SKM-1 (cell line): ENCODE measurements at regions not wholly inside any gene's neighbourhood (a gene's known extent, or its start where the extent isn't known, plus 50 kb on each side); places are given as distances from the start of the nearest gene placed in this dataset.
"Not testable (repeated sequence)": the region's sequence is repeated elsewhere in the genome, so short reads cannot be mapped to it uniquely, and the experiment has no call there.

Source experiments
- DNase-seq: peaks from one replicate; lab custom pipeline; 2025; ENCODE audit not compliant: unreplicated experiment; lab: John Stamatoyannopoulos, UW

GRCh38 chr4:131724847-131725246 lies 1424.2 kb upstream of the PCDH10 start:
- not testable (repeated sequence) for DNase-seq

DNA sequence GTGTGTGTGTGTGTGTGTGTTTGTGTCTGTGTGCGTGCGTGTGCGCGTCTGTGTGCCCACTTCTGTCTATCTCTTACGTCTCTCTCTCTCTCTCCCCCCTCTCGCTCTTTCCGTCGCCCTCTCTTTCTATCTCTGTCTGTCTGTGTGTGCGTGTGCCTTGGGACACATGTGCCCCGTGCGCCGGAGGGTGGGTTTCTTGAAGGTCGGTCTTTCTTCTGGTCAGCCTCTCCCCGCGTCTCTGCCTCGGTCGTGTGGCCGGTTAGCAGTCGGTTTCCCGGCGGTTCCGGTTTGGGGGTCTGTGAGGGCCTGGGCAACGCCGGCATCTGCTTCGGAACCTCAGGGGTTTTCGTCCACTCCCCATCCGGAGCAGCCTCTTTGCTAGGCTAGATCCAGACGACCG lies 1423.6 kb upstream of the PCDH10 start:
- not testable (repeated sequence) for DNase-seq

- DNase-seq = not testable (repeated sequence)
Measured at GRCh38 chr4:131726940-131727339, 1422.2 kb upstream of the PCDH10 start.

DNA sequence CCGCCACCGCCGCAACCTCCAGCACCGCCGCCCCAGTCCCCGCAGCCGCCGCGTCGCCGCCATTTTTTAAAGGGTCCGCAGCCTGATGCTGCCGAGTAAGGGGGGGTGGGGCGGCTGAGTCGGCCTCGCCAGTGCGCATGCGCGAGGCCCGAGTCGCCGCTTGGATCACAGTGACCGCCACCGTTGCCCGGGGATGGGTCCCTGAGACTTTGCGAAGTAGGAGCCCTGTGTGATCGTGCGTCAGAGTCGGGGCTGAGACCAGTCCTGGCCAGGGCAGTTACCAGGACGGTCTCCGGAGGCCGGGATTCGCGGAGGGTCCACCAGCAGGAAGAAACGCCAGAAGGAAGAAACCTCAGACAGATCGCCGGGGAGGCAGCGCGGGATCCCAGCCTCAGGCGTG lies 1421.7 kb upstream of the PCDH10 start:
- not testable (repeated sequence) for DNase-seq

DNA sequence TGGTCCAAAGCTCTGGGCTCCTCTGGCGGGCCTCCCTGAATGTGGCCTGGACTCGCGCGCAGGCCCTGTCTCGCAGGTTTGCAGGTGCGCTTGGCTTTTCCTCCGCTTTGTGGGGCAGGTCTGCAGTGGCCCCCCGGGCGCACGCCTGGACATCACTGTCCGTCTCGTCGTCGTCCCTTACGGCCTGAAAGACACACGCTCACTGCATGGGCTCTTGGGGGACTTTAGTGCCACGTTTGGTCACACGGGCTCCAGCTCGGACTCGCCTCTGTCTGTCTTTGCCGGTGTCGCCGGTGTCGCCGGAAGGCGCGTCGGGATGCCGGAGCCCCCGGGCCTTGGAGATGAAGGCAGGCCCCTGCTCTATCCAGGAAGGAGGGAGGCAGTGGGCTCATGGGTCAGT lies 1419.9 kb upstream of the PCDH10 start:
- not testable (repeated sequence) for DNase-seq

GRCh38 chr4:131729716-131730398 lies 1419.2 kb upstream of the PCDH10 start:
- DNase-seq = not testable (repeated sequence)

- DNase-seq = not testable (repeated sequence)
Measured at GRCh38 chr4:131730574-131730973, 1418.5 kb upstream of the PCDH10 start.

- DNase-seq = not testable (repeated sequence)
Measured at GRCh38 chr4:131732034-131732630, 1417.0 kb upstream of the PCDH10 start.

- not testable (repeated sequence) for DNase-seq
Measured at GRCh38 chr4:131734321-131734720, 1414.8 kb upstream of the PCDH10 start.

DNA sequence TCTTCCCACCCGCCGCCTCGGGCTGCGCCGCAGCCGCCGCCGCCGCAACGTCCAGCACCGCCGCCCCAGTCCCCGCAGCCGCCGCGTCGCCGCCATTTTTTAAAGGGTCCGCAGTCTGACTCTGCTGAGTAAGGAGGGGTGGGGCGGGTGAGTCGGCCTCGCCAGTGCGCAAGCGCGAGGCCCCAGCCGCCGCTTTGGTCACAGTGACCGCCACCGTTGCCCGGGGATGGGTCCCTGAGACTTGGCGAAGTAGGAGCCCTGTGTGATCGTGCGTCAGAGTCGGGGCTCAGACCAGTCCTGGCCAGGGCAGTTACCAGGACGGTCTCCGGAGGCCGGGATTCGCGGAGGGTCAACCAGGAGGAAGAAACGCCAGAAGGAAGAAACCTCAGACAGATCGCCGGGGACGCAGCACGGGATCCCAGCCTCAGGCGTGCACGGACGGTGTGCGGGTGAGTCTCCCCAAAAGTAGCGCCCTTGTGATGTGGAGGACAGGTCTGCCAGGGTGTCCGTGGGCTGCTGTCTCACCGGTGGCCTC lies 1414.2 kb upstream of the PCDH10 start:
- DNase-seq = not testable (repeated sequence)

DNA sequence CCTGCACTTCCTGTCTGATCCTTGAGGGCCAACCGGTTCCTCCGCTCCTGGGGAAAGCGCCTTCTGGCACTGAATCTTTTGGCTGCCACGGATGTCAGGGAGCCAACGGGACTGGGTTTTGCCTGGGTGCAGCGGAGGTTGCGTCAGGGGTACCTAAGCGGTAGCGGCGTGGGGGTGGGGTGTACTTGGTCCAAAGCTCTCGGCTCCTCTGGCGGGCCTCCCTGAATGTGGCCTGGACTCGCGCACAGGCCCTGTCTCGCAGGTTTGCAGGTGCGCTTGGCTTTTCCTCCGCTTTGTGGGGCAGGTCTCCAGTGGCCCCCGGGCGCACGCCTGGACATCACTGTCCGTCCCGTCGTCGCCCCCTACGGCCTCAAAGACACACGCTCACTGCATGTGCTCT lies 1410.1 kb upstream of the PCDH10 start:
- DNase-seq = not testable (repeated sequence)

DNA sequence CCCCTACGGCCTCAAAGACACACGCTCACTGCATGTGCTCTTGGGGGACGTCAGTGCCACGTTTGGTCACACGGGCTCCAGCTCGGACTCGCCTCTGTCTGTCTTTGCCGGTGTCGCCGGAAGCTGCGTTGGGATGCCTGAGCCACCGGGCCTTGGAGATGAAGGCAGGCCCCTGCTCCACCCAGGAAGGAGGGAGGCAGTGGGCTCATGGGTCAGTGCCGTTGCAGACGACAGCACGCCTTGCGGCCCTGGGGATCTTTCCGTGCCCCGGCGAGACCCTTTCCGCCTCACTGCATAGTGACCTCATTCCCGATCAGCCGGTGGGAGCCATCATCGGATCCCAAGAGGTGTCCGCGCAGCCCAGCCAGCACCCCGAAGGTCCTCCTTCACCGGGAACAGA lies 1407.3 kb upstream of the PCDH10 start:
- not testable (repeated sequence) for DNase-seq

DNA sequence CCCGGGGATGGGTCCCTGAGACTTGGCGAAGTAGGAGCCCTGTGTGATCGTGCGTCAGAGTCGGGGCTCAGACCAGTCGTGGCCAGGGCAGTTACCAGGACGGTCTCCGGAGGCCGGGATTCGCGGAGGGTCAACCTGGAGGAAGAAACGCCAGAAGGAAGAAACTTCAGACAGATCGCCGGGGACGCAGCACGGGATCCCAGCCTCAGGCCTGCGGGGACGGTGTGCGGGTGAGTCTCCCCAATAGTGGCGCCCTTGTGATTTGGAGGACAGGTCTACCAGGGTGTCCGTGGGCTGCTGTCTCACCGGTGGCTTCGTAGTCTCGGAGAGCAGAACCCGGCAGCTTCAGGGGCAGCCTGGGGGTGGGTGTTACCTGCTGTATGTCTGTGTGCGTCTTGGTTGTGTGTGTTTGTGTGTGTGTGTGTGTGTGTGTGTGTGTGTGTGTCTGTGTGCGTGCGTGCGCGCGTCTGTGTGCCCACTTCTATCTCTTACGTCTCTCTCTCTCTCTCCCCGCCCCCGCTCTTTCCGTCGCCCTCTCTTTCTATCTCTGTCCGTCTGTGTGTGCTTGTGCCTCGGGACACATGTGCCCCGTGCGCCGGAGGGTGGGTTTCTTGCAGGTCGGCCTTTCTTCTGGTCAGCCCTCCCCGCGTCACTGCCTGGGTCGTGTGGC lies 1406.4 kb upstream of the PCDH10 start:
- DNase-seq = not testable (repeated sequence)

- not testable (repeated sequence) for DNase-seq
Measured at GRCh38 chr4:131743348-131743747, 1405.7 kb upstream of the PCDH10 start.

- DNase-seq = not testable (repeated sequence)
Measured at GRCh38 chr4:131747203-131747602, 1401.9 kb upstream of the PCDH10 start.

DNA sequence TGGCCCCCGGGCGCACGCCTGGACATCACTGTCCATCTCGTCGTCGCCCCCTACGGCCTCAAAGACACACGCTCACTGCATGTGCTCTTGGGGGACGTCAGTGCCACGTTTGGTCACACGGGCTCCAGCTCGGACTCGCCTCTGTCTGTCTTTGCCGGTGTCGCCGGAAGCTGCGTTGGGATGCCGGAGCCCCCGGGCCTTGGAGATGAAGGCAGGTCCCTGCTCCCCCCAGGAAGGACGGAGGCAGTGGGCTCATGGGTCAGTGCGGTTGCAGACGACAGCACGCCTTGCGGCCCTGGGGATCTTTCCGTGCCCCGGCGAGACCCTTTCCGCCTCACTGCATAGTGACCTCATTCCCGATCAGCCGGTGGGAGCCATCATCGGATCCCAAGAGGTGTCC lies 1399.9 kb upstream of the PCDH10 start:
- not testable (repeated sequence) for DNase-seq

- DNase-seq = not testable (repeated sequence)
Measured at GRCh38 chr4:131750006-131750405, 1399.1 kb upstream of the PCDH10 start.

GRCh38 chr4:131750469-131750868 lies 1398.6 kb upstream of the PCDH10 start:
- not testable (repeated sequence) for DNase-seq

DNA sequence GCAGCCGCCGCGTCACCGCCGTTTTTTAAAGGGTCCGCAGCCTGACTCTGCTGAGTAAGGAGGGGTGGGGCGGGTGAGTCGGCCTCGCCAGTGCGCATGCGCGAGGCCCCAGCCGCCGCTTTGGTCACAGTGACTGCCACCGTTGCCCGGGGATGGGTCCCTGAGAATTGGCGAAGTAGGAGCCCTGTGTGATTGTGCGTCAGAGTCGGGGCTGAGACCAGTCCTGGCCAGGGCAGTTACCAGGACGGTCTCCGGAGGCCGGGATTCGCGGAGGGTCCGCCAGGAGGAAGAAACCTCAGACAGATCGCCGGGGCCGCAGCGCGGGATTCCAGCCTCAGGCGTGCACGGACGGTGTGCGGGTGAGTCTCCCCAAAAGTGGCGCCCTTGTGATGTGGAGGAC lies 1386.9 kb upstream of the PCDH10 start:
- DNase-seq = not testable (repeated sequence)

GRCh38 chr4:131764730-131765129 lies 1384.4 kb upstream of the PCDH10 start:
- DNase-seq = no peak

DNA sequence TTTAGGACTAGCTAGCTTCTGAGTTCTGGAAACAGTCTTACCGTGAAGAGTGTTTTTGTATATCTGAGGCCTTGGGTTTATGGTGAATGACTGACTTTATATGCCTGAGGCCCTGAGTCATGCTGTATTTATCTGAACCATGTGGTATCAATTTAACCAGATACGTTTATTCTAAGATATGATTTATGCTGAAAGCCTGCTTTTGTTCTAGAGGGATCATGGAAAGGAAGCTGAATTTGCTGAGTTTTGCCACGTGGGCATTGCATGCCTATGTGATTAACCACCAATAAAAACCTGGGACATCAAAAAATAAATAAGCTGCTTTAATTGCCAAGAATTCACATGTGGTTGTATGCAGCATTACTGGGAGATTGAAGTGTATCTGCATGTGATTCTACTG lies 1374.7 kb upstream of the PCDH10 start:
- DNase-seq = not testable (repeated sequence)

DNA sequence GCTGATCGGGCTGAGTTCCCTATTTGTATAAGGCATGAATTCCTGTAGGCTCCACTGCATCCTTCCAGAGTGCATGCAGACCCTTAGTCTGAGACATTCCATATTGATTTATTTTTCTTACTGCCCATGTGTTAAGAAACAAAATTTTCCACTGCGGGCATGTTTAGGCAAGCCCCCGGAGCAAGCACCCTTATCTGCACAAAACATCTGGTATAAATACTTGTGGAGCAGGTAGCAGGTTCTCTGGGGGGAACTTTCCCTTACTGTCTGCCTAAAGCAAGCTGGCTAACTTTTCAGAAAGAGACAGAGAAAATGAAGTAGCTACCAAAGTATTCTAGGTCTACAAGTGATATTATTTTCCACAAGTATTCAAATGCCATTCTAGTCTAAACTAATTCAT lies 1338.5 kb upstream of the PCDH10 start:
- DNase-seq = not testable (repeated sequence)
